GM21737 (cell line): ENCODE measurements at regions not wholly inside any gene's neighbourhood (a gene's known extent, or its start where the extent isn't known, plus 50 kb on each side); places are given as distances from the start of the nearest gene placed in this dataset.

ENCODE experiments used
- ATAC-seq: cut with Tn5 transposase; IDR thresholded peaks from one replicate; pipeline ENCODE4 v1.9.1; 2021; ENCODE audit warnings: mild to moderate bottlenecking, moderate library complexity; ENCODE audit not compliant: unreplicated experiment

- ATAC-seq = no peak
Observed at GRCh38 chr11:95495706-95496105, 264.7 kb upstream of the SESN3 start.

- no peak for ATAC-seq
Observed at GRCh38 chr11:95494856-95495255, 263.9 kb upstream of the SESN3 start.

GRCh38 chr11:95494167-95494566 is 263.2 kb upstream of the SESN3 start:
- ATAC-seq = no peak

- ATAC-seq = no peak
Observed at GRCh38 chr11:95490625-95491024, 259.6 kb upstream of the SESN3 start.

- no peak for ATAC-seq
Observed at GRCh38 chr11:95487938-95488337, 256.9 kb upstream of the SESN3 start.

GRCh38 chr11:95487391-95487790 is 256.4 kb upstream of the SESN3 start:
- ATAC-seq = peak; percentile 100

GRCh38 chr11:95486979-95487378 is 256.0 kb upstream of the SESN3 start:
- ATAC-seq = no peak

- no peak for ATAC-seq
Observed at GRCh38 chr11:95486466-95486865, 255.5 kb upstream of the SESN3 start.

- ATAC-seq = no peak
Observed at GRCh38 chr11:95485115-95485900, 254.3 kb upstream of the SESN3 start.

GRCh38 chr11:95483339-95483738 is 252.3 kb upstream of the SESN3 start:
- ATAC-seq = no peak

- ATAC-seq = no peak
Observed at GRCh38 chr11:95478003-95478402, 247.0 kb upstream of the SESN3 start.

GRCh38 chr11:95469258-95469657 is 238.3 kb upstream of the SESN3 start:
- ATAC-seq = no peak

- no peak for ATAC-seq
Observed at GRCh38 chr11:95466416-95466815, 235.4 kb upstream of the SESN3 start.

GRCh38 chr11:95465887-95466286 is 234.9 kb upstream of the SESN3 start:
- no peak for ATAC-seq

- ATAC-seq = no peak
Observed at GRCh38 chr11:95461858-95462257, 230.9 kb upstream of the SESN3 start.

GRCh38 chr11:95461348-95461747 is 230.3 kb upstream of the SESN3 start:
- no peak for ATAC-seq

- ATAC-seq = no peak
Observed at GRCh38 chr11:95459291-95460042, 228.5 kb upstream of the SESN3 start.

- ATAC-seq = no peak
Observed at GRCh38 chr11:95456714-95457491, 225.9 kb upstream of the SESN3 start.

GRCh38 chr11:95455228-95455970 is 224.4 kb upstream of the SESN3 start:
- no peak for ATAC-seq

- ATAC-seq = no peak
Observed at GRCh38 chr11:95453616-95454171, 222.7 kb upstream of the SESN3 start.

- no peak for ATAC-seq
Observed at GRCh38 chr11:95451682-95452081, 220.7 kb upstream of the SESN3 start.
